ENCODE measurements at regions not wholly inside any gene's neighbourhood (a gene's known extent, or its start where the extent isn't known, plus 50 kb on each side); places are given as distances from the start of the nearest gene placed in this dataset.

GRCh38 chr2:107595285-107595684, 231.4 kb upstream of the RGPD4 start:
- no peak for TF ChIP-seq CTCF (conservative IDR thresholded peaks at IDR 0.05; ENCODE audit: low read depth, low read length)
- no peak for TF ChIP-seq EZH2 (IDR thresholded peaks at IDR 0.05; ENCODE audit: borderline replicate concordance, low read depth, low read length, poor library complexity, severe bottlenecking)

Measured in A673 (cell line).